ENCODE measurements at regions not wholly inside any gene's neighbourhood (a gene's known extent, or its start where the extent isn't known, plus 50 kb on each side); places are given as distances from the start of the nearest gene placed in this dataset.

- no peak for DNase-seq (ENCODE audit: low spot score)
Measured at GRCh38 chr3:165346503-165346902, 150.3 kb upstream of the SLITRK3 start.

- no peak for DNase-seq (ENCODE audit: low spot score)
Measured at GRCh38 chr3:165343185-165343584, 147.0 kb upstream of the SLITRK3 start.

- peak; percentile 18 for DNase-seq (ENCODE audit: low spot score)
Measured at GRCh38 chr3:165339753-165340152, 143.6 kb upstream of the SLITRK3 start.

GRCh38 chr3:165336786-165337185, 140.6 kb upstream of the SLITRK3 start:
- peak; percentile 8 for DNase-seq (ENCODE audit: low spot score)
